CD4-positive, alpha-beta T cell treated with Interleukin-4 for 4 hours (primary cell): ENCODE measurements at regions not wholly inside any gene's neighbourhood (a gene's known extent, or its start where the extent isn't known, plus 50 kb on each side); places are given as distances from the start of the nearest gene placed in this dataset.
A peak's percentile ranks its signal among the peaks of the same experiment; 100 is the strongest.

Experiments used
- DNase-seq: peaks from one replicate; pipeline ENCODE4 v3.0.0-alpha.2; 2020

DNA sequence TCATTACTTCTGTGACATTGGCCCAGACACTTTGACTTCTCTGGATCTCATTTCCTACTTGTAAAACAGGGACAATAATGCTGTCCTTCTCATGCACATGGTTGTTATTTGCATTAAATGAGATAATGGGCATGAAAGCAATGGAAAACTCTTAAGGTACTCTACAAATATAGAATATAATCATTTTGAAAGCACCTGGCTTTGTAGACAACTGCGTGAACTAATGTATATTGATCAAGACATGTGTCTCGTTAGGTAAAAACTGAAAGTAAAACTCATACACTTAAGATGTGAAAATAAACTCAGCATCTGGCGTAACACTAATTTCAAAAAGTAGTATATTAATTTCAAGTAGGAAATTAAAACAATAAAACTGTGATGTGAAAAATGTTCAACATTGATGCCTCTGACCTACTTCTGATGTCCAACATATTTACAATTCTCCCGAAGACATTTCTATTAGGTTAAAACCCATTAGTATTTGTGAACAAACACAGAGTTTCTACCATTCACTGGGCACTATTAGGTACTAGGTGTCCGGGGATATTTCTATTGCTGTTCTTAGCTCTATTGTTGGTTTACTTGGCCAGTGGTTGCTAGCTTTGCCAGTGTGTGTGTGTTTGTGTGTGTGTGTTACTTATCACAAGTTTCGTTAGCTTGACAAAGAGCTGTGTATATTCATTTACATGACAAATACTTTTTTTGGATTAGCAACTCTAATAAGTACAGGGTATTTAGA is 220.5 kb downstream of the KCNRG start:
- no peak for DNase-seq

DNA sequence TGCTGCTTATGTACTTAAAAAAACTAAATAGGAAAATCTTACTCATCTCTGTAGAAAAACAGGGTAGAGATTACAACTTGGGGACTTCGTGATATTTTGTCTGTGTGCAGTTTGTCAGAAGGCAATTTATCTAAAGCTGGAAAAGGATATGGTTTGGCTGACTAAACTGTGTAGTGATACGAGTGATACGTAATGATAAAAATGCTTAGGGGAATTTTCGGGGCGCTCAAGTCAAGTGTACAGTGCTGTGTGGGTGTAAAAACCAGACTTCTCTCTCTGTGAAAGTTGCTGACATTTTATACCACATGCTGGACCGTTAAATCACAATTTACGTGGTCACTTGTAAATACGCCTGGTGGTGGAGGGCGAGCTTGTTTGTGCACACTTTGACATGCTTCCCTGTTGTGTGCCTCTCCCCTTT is 221.7 kb downstream of the KCNRG start:
- peak; percentile 87 for DNase-seq

DNA sequence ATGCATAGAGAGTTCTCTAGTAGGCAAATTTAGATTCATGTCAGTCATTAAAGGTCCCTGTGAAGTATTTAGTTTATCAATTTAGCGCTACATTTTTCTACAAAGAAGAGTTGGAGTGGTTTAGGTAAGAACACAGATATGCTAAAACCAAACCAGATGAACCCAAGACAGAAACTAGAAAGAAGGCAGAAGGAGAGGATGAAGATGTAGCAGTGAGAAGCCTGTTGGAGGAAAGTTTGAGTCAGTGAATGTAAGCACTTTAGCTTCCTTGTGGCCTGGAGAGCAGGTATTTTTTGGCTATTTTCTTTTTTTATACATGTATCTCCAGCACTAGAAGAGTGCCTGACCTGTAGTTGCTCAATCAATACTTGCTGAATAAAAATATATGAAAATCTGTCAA is 223.7 kb downstream of the KCNRG start:
- no peak for DNase-seq

- DNase-seq, result no peak
Observed at GRCh38 chr13:50241479-50241878, 226.2 kb downstream of the KCNRG start.

DNA sequence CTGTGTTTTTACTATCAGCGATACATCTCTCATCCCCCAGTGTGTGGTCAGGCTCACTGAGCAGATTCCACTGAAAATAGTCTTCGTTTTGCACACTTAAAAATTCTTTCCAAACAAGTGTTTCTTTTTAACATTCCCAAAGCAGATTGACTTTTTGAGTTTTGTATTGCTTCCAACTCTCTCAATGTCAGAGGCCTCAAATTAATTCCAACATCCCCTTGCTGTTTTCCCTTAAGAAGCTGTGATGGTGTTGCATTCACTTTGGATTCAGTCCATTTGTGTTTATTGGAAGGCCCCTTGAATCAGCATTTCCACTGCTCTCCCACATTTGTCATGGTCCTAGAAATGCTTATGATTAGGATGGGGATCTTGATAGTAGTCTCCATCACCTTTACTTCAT is 228.7 kb downstream of the KCNRG start:
- no peak for DNase-seq

- no peak for DNase-seq
Observed at GRCh38 chr13:50244355-50244712, 229.1 kb downstream of the KCNRG start.

GRCh38 chr13:50244713-50245574 is 229.7 kb downstream of the KCNRG start:
- DNase-seq, result peak; percentile 83

GRCh38 chr13:50247223-50247622 is 232.0 kb downstream of the KCNRG start:
- DNase-seq, result no peak

DNA sequence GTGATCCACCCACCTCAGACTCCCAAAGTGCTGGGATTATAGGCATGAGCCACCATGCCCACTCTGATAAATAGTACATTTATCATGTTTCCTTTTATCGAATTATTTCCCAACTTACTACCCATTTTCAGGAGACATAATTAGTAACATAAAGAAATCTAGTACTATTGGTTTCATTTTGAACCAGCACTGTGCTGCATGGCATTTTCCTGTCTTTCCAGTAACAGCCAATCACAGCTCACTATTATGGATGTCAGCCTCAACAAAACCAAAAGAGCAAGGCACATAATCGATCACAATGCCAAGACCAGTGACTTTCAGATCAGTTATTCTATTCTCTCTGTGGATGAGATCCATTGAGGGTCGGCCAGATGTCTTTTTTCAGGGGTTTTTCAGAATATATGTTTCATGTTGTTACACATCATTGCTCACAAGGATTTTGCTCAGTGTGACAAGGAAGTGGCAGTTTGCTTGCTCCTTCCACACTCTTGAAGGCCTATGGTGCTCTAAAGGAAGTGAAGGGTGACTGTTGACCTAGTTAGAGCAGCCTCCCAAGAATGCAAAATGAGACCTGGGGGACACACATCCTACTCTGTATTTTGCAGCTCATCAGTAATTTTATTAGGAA is 233.4 kb downstream of the KCNRG start:
- DNase-seq, result peak; percentile 35

DNA sequence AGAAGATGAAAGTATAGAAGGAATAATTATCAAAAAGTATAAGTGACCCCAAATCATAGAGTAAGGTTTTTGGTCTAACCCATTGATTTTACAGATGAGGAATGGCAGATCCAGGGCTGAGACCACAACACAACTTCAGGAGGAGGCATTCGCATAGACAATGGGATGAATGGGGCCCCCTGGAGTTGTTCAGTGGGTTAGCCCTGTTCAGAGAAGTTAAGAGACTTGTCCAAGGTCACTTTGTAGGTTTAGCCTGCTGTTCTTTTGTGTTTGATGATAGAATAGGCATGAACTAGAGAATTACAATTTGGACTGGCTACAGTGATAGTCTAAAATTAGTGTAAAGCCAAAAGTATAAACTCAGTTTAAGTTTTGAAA is 233.9 kb downstream of the KCNRG start:
- no peak for DNase-seq

GRCh38 chr13:50250401-50250800 is 235.2 kb downstream of the KCNRG start:
- DNase-seq, result no peak

- DNase-seq, result peak; percentile 53
Observed at GRCh38 chr13:50255639-50256038, 240.4 kb downstream of the KCNRG start.

GRCh38 chr13:50256536-50257321 is 241.5 kb downstream of the KCNRG start:
- DNase-seq, result peak; percentile 50

- DNase-seq, result no peak
Observed at GRCh38 chr13:50257646-50258045, 242.4 kb downstream of the KCNRG start.

- no peak for DNase-seq
Observed at GRCh38 chr13:50261130-50261901, 246.1 kb downstream of the KCNRG start.

DNA sequence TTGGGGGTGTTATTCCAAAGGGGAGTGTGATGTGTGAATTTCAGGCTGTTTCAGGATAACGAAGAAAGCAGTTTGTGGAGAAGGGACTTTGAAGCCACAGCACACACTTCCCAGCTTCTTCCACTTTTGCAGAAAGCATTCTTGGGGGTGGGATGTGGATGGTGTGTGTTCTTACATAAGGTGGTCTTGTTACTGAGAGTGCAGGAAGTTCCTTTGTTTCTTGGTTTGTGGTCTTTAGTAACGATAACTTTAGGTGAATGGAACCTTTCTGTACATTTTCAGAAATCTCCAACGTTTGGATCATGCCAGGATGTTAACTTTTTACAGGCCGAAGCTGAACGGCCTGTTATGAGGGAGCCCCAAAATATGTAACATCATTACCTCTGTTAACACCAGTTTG is 251.8 kb downstream of the KCNRG start:
- DNase-seq, result no peak

GRCh38 chr13:50267917-50268316 is 252.7 kb downstream of the KCNRG start:
- DNase-seq, result no peak

DNA sequence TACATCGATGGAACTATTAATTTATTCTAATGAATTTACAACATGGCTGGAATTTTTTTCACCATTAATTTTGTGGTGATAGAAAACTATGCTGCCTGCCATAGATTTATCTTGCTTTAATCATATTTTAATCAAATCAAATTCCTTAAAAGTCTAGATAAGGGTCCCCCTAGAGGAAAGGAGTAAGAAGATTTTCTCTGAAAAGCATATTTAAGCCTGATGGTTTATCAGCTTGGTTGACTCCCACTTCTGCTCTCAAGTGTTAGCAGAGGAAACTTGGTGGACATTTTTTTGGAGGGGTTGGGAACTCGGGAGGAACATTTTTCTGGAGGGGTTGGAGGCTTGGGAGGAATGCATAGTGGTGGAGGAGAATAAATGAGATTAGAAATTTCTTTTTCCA is 253.3 kb downstream of the KCNRG start:
- DNase-seq, result no peak

DNA sequence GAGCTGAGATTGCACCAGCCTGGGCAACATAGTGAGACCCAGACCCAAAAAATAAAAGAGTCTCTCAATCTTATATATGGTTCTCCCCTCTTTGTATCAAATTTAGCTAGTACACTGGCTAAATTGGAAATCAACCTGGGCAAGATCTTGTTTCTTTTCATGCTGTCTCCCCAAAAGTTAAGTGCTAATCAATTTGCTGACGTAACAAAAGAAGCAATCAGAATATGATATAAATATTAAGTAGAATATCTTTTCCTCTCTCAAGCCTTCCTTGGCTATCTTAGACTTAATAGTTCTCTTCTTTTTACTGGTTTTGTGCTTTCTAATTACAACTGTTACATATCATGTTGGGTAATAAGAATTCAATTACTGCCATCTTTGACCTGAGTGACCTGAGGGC is 258.9 kb downstream of the KCNRG start:
- no peak for DNase-seq

GRCh38 chr13:50275392-50276063 is 260.3 kb downstream of the KCNRG start:
- no peak for DNase-seq

GRCh38 chr13:50276550-50276949 is 261.3 kb downstream of the KCNRG start:
- DNase-seq, result no peak

DNA sequence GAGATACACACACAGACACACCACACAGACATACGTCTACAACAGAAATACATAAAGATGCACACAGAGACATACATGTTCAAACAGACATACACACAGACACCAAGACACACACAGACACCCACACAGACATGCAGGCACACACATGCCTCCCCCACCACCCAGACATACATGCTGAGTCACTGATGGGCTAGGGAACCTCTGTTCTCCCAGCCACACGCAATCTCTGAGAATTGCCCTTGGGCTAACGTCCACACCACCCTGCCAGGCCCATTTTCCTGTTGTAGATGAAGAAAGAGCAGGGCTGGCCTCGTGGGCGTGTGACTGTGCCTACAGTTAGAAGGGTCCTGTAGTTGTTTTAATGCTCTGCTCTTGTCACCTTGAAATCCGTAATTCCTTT is 261.9 kb downstream of the KCNRG start:
- DNase-seq, result no peak
